Mucosa of descending colon (tissue), 3 donors: ENCODE measurements at regions not wholly inside any gene's neighbourhood (a gene's known extent, or its start where the extent isn't known, plus 50 kb on each side); places are given as distances from the start of the nearest gene placed in this dataset.

ENCODE experiments used
- ATAC-seq: fragments of 200-7000 bp; cut with Tn5 transposase; one replicate; pipeline ENCODE4 v1.9.1; 2020; ENCODE audit warnings: mild to moderate bottlenecking, moderate library complexity
- DNase-seq, 3 donors: peaks; one replicate each; pipeline ENCODE4 v3.0.0-alpha.2; 2020
- H3K36me3 ChIP-seq: fragments of 200-600 bp; one replicate; pipeline ENCODE4 v1.8.0; 2021; ENCODE audit warnings: low read depth, mild to moderate bottlenecking
- H3K4me1 ChIP-seq: fragments of 200-600 bp; one replicate; pipeline ENCODE4 v1.8.0; 2021; ENCODE audit warnings: low read depth, mild to moderate bottlenecking
- H3K4me3 ChIP-seq: fragments of 200-600 bp; one replicate; pipeline ENCODE4 v1.8.0; 2021; ENCODE audit warnings: mild to moderate bottlenecking
- H3K9me3 ChIP-seq: fragments of 200-600 bp; one replicate; pipeline ENCODE4 v1.8.0; 2021; ENCODE audit warnings: mild to moderate bottlenecking
- intact Hi-C, 2 donors: fragments of 100-400 bp; cut with DNase I in 1 of 2; cut with micrococcal nuclease in 1 of 2; formaldehyde crosslinking; loops; one replicate each; pipeline versions ENCODE4 v1.11.0 to v1.11.1; 2022; cut with DNase I, micrococcal nuclease
- TF ChIP-seq, protein P1 (sequence below): fragments of 200-600 bp; IDR thresholded peaks from one replicate; pipeline ENCODE4 v1.8.0; 2022; ENCODE audit warnings: antibody characterized with exemption, mild to moderate bottlenecking
- donor health status: DM: no; HTN: no; CAD: no; lungs with moderate emphysema.
- donor health status: DM: no; HTN: no; CAD: no.
- donor health status: DM: no; HTN: yes; CAD: no.

DNA sequence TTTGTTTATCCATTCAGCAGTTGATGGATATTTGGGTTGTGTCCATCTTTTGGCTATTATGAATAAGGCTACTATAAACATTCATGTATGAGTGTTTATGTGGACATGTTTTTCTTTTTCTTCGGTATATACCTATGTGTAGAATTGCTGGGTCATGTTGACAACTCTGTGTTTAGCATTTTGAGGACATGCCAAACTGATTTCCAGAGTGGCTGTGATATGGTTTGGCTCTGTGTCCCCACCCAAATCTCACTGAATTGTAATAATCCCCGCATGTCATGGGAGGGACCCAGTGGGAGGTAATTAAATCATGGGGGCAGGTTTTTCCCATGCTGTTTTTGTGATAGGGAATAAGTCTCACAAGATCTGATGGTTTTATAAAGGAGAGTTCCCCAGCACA is 439.7 kb downstream of the UTRN start:
- H3K9me3 ChIP-seq: no peaks in the 10 kb centered on the region

DNA sequence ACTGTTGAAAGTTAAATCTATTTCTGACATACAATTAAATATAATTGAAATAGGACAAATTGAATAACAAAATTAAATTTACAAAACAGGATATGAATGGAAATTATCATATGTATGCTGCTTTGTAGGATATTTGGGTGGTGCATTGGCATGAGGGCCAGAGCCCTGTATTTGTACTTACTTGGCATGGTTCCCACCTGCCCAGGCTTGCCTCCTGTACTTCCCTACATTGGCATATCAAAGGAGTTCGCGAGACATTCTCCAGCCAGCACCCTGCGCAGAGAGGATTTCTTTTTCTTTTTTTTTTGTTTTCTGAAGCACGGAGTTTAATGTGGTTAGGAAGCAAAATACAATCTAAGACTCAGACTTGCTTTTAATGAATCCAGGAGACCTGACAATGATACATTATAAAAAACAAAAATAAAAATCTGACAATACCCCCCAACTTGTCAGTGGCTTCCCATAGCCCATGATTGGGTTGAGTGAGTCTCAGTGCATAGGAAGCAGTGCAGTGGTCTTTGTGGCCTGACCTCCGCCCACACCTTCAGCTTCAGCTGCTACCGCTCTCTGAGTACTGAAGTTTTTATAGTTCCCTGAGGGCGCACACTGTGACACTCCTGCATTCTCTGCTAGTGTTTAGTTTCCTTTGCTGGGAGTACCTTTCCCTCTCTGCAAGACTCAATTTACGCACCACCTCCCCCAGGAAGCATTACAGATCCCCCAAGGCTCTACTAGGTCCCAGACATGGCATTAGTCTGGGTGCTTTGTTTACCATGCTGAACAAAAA is 440.8 kb downstream of the UTRN start:
- ATAC-seq (peak; percentile 56), DNase-seq (no peak)
- intact Hi-C loops: no loop called here
- Histone ChIP-seq H3K4me3 (no peak overlapping the region), H3K4me1 (peaks cover 4% of the 10 kb centered on the region), H3K36me3 (no peaks in the 10 kb centered on the region), H3K9me3 (no peaks in the 10 kb centered on the region)
- TF ChIP-seq, protein P1, sequence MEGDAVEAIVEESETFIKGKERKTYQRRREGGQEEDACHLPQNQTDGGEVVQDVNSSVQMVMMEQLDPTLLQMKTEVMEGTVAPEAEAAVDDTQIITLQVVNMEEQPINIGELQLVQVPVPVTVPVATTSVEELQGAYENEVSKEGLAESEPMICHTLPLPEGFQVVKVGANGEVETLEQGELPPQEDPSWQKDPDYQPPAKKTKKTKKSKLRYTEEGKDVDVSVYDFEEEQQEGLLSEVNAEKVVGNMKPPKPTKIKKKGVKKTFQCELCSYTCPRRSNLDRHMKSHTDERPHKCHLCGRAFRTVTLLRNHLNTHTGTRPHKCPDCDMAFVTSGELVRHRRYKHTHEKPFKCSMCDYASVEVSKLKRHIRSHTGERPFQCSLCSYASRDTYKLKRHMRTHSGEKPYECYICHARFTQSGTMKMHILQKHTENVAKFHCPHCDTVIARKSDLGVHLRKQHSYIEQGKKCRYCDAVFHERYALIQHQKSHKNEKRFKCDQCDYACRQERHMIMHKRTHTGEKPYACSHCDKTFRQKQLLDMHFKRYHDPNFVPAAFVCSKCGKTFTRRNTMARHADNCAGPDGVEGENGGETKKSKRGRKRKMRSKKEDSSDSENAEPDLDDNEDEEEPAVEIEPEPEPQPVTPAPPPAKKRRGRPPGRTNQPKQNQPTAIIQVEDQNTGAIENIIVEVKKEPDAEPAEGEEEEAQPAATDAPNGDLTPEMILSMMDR: no peak

More for the DNA sequence above, 439.7 kb downstream of the UTRN start:
- no peaks in the 10 kb centered on the region for H3K36me3 ChIP-seq
- intact Hi-C loops: no loop called here
- TF ChIP-seq, protein P1: no peak
- H3K4me3 ChIP-seq: no peak overlapping the region
- H3K4me1 ChIP-seq: peaks cover 4% of the 10 kb centered on the region
- ATAC-seq: no peak
- DNase-seq: no peak

DNA sequence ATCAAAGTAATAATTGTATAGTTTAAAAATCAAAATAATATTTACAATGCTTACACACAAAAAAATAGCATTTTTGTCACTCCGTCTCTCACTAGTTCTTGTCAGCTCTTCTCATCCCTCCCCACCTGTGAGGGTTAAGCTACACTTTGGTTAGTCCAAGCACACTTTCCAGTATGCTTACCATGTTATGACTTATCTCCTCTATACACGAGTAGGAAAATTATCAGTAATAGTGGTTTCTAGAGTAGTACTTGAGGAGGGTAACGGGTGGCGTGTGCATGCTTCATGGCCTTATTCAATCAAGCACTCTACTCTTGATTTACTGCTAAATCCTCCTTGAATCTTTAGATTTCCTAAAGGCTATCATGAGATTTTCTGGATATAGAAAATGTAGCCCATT is 443.7 kb downstream of the UTRN start:
- H3K36me3 ChIP-seq: no peaks in the 10 kb centered on the region
- no peak overlapping the region for H3K4me3 ChIP-seq
- H3K4me1 ChIP-seq: peaks cover 4% of the 10 kb centered on the region
- TF ChIP-seq, protein P1: no peak
- DNase-seq (no peak), ATAC-seq (no peak)
- intact Hi-C loops: no loop called here
- no peaks in the 10 kb centered on the region for H3K9me3 ChIP-seq

DNA sequence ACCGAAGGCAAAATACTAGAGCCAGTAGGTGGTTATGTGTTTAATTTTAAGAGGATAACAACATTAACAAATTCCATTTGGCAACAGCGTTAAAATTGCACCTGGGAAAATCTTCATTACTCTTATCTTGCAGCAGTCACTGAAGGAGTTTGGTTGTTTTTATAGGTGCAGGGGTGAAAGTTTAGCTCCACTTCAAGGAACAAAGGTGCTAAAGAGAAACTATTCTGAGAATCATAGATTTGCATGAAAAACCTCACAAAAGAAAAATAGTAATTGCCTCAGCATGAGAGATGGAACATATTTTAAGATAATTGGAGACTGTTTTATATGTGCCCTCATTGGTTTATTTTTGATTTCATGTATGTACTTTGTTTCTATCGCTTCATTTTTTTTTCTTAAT is 444.4 kb downstream of the UTRN start:
- TF ChIP-seq, protein P1: no peak
- peaks cover 4% of the 10 kb centered on the region for H3K4me1 ChIP-seq
- no peaks in the 10 kb centered on the region for H3K9me3 ChIP-seq
- peak; percentile 53 for ATAC-seq
- DNase-seq: no peak
- H3K36me3 ChIP-seq: no peaks in the 10 kb centered on the region
- intact Hi-C loops: no loop called here
- H3K4me3 ChIP-seq: no peak overlapping the region

DNA sequence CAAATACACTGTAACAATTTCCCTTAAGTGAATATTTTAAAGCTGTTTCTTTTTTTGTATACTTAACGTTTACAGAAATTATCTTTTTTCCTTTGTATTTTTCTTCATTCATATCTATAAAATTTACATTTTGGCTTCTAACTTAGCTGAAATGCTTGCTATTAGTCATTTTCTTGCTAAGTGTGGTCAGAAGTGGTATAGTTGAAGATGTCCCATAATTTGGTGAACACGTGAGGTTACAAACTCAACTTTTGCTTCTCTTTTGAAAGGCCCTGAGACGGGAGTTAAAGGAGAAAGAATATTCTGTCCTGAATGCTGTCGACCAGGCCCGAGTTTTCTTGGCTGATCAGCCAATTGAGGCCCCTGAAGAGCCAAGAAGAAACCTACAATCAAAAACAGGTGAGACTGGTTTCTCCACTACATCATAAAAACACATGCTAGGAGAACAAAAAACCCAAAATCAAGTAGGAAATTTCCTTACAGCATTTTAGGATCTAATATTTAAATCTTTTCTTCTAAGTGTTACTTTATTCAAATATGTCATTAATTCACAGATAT is 445.0 kb downstream of the UTRN start:
- Histone ChIP-seq H3K36me3 (no peaks in the 10 kb centered on the region), H3K4me1 (peaks cover 4% of the 10 kb centered on the region), H3K9me3 (no peaks in the 10 kb centered on the region), H3K4me3 (no peak overlapping the region)
- intact Hi-C loops: no loop called here
- TF ChIP-seq, protein P1: no peak
- no peak for ATAC-seq
- DNase-seq: no peak
